PC-9 (cell line): ENCODE measurements at regions not wholly inside any gene's neighbourhood (a gene's known extent, or its start where the extent isn't known, plus 50 kb on each side); places are given as distances from the start of the nearest gene placed in this dataset.

Source experiments
- BruUV-seq: library from RNA; stranded (reverse); fragments of 400-500 nt; replicated peaks from 2 replicates; lab custom pipeline; 2021; lab: Mats Ljungman, UMichigan
- CTCF ChIA-PET: fragments of 300-600 bp; sonication (Branson Sonifier 250); formaldehyde crosslinking; loops from one replicate; lab custom pipeline; 2022; ENCODE audit warnings: antibody characterized with exemption; lab: Charles Lee
- POLR2A ChIA-PET: fragments of 300-600 bp; sonication (Branson Sonifier 250); formaldehyde crosslinking; loops from one replicate; lab custom pipeline; 2022; ENCODE audit warnings: antibody characterized with exemption; ENCODE audit not compliant: unreplicated experiment; lab: Charles Lee
- DNase-seq, 2 experiments: peaks; one replicate each; pipeline versions ENCODE4 v3.0.0 to v3.0.0-alpha.2; 2015 to 2022; ENCODE audit warnings: mixed read lengths in 1 of 2
- H2AFZ ChIP-seq: fragments of 200-600 bp; sonication (generic); 2 replicates; pipeline ENCODE4 v1.8.1; 2017; ENCODE audit warnings: antibody characterized with exemption
- H3F3A ChIP-seq: fragments of 200-600 bp; sonication (generic); 2 replicates; pipeline ENCODE4 v1.8.1; 2017; ENCODE audit warnings: antibody characterized with exemption, mild to moderate bottlenecking, low read depth; ENCODE audit not compliant: insufficient read depth
- H3K27ac ChIP-seq: fragments of 200-600 bp; sonication (generic); 2 replicates; pipeline ENCODE4 v1.6.1; 2016; ENCODE audit warnings: mixed run types
- H3K27me3 ChIP-seq: fragments of 200-600 bp; sonication (generic); 2 replicates; pipeline ENCODE4 v1.6.1; 2016; ENCODE audit warnings: low read depth, mixed run types; ENCODE audit not compliant: insufficient read depth
- H3K36me3 ChIP-seq: fragments of 200-600 bp; sonication (generic); 2 replicates; pipeline ENCODE4 v1.6.1; 2016; ENCODE audit warnings: low read depth, mixed run types
- H3K4me1 ChIP-seq: fragments of 200-600 bp; sonication (generic); replicated peaks from 2 replicates; pipeline ENCODE4 v1.6.1; 2016; ENCODE audit warnings: mixed run types; ENCODE audit not compliant: insufficient read depth
- H3K4me2 ChIP-seq: fragments of 200-600 bp; sonication (generic); 2 replicates; pipeline ENCODE4 v1.6.1; 2017; ENCODE audit warnings: mixed run types
- H3K4me3 ChIP-seq: fragments of 200-600 bp; sonication (generic); 2 replicates; pipeline ENCODE4 v1.6.1; 2016; ENCODE audit warnings: mixed run types
- H3K79me2 ChIP-seq: fragments of 200-600 bp; sonication (generic); 2 replicates; pipeline ENCODE4 v1.6.1; 2017; ENCODE audit warnings: low read depth, mixed run types
- H3K9me2 ChIP-seq: fragments of 200-600 bp; sonication (generic); 2 replicates; pipeline ENCODE4 v1.8.1; 2017; ENCODE audit warnings: mild to moderate bottlenecking; ENCODE audit not compliant: insufficient read depth
- H3K9me3 ChIP-seq: fragments of 200-600 bp; sonication (generic); 2 replicates; pipeline ENCODE4 v1.8.1; 2016; ENCODE audit warnings: low read depth; ENCODE audit not compliant: insufficient read depth
- H4K20me1 ChIP-seq: fragments of 200-600 bp; sonication (generic); 2 replicates; pipeline ENCODE4 v1.8.1; 2017; ENCODE audit not compliant: insufficient read depth
- EZH2 ChIP-seq: fragments of 200-600 bp; sonication (generic); IDR thresholded peaks from 2 replicates; pipeline ENCODE4 v1.8.0; 2017; ENCODE audit warnings: antibody characterized with exemption, low read depth
- intact Hi-C: fragments of 100-400 bp; cut with micrococcal nuclease; formaldehyde crosslinking; loops from one replicate; pipeline ENCODE4 v1.10.0; 2022; ENCODE audit not compliant: unreplicated experiment
- TF ChIP-seq, protein P1 (sequence below): fragments of 200-600 bp; sonication (generic); conservative IDR thresholded peaks from 2 replicates; pipeline ENCODE4 v1.6.1; 2017; ENCODE audit warnings: mixed run types, antibody characterized with exemption, mild to moderate bottlenecking, moderate library complexity

- Histone ChIP-seq H3K27ac (no peak overlapping the region), H3F3A (no peaks in the 10 kb centered on the region; the same call in 1 of the 2 replicates), H3K36me3 (no peaks in the 10 kb centered on the region), H2AFZ (no peak overlapping the region), H4K20me1 (no peaks in the 10 kb centered on the region), H3K9me2 (no peaks in the 10 kb centered on the region), H3K79me2 (no peaks in the 10 kb centered on the region), H3K27me3 (no peaks in the 10 kb centered on the region), H3K4me2 (no peak overlapping the region), H3K9me3 (no peaks in the 10 kb centered on the region), H3K4me3 (no peak overlapping the region), H3K4me1 (no peaks in the 10 kb centered on the region)
- POLR2A ChIA-PET = no interaction called here
- DNase-seq = peak in 1 of 2 experiments; percentile 6
- intact Hi-C loops = loop anchor here (1.0 to 5.0 kb wide), 3 partner anchors 346 to 576 kb away; no protein-coding TSS in a partner anchor
- BruUV-seq = no TSS peak
- no peak for TF ChIP-seq EZH2
- TF ChIP-seq, protein P1, sequence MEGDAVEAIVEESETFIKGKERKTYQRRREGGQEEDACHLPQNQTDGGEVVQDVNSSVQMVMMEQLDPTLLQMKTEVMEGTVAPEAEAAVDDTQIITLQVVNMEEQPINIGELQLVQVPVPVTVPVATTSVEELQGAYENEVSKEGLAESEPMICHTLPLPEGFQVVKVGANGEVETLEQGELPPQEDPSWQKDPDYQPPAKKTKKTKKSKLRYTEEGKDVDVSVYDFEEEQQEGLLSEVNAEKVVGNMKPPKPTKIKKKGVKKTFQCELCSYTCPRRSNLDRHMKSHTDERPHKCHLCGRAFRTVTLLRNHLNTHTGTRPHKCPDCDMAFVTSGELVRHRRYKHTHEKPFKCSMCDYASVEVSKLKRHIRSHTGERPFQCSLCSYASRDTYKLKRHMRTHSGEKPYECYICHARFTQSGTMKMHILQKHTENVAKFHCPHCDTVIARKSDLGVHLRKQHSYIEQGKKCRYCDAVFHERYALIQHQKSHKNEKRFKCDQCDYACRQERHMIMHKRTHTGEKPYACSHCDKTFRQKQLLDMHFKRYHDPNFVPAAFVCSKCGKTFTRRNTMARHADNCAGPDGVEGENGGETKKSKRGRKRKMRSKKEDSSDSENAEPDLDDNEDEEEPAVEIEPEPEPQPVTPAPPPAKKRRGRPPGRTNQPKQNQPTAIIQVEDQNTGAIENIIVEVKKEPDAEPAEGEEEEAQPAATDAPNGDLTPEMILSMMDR = no peak
- CTCF ChIA-PET = interaction anchor here (0.6 to 1.2 kb wide), 2 partner anchors 185 to 601 kb away, joined by 4 to 5 read pairs; no protein-coding TSS in a partner anchor
These were observed 155.5 kb upstream of the NAV2 start for GRCh38 chr11:19557185-19557584.

DNA sequence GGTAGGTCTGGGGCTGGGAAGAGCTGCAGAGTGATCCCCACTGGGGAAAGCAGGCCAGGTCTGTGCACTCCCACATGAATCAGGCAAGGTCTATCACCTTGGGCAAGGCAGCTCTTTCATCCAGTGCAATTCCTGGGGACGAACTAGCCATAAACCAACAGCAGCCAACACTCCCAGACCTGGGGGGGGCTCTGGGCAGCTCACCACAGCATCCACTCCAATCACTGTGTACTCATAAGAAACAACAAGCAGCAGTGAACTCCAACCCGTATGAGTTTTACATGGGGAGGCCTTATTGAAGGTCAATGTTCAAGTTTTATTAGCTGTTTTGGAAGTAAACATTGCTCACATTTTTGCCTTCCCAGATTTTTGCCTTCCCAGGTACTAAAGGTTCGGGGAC, 157.4 kb upstream of the NAV2 start:
- ChIA-PET CTCF (interaction anchor here (0.6 to 1.5 kb wide), 4 partner anchors 296 to 484 kb away, joined by 3 to 12 read pairs (median 5); no protein-coding TSS in a partner anchor), POLR2A (no interaction called here)
- no peaks in the 10 kb centered on the region for H3K79me2 ChIP-seq
- no peak overlapping the region for H3K4me3 ChIP-seq
- H3K4me2 ChIP-seq = no peak overlapping the region
- no peaks in the 10 kb centered on the region for H3K27me3 ChIP-seq
- no peaks in the 10 kb centered on the region for H3K9me2 ChIP-seq
- TF ChIP-seq, protein P1 = no peak
- no peak for TF ChIP-seq EZH2
- H3K9me3 ChIP-seq = no peaks in the 10 kb centered on the region
- no peaks in the 10 kb centered on the region for H4K20me1 ChIP-seq
- no peak overlapping the region for H2AFZ ChIP-seq
- no peaks in the 10 kb centered on the region for H3K36me3 ChIP-seq
- peak in 1 of 2 experiments; percentile 1 for DNase-seq
- intact Hi-C loops = loop anchor here (5.0 kb wide), 1 partner anchor 397 kb away; no protein-coding TSS in a partner anchor
- no peak overlapping the region for H3K27ac ChIP-seq
- no peaks in the 10 kb centered on the region for H3K4me1 ChIP-seq
- no TSS peak for BruUV-seq
- H3F3A ChIP-seq = no peaks in the 10 kb centered on the region; the same call in 1 of the 2 replicates

DNA sequence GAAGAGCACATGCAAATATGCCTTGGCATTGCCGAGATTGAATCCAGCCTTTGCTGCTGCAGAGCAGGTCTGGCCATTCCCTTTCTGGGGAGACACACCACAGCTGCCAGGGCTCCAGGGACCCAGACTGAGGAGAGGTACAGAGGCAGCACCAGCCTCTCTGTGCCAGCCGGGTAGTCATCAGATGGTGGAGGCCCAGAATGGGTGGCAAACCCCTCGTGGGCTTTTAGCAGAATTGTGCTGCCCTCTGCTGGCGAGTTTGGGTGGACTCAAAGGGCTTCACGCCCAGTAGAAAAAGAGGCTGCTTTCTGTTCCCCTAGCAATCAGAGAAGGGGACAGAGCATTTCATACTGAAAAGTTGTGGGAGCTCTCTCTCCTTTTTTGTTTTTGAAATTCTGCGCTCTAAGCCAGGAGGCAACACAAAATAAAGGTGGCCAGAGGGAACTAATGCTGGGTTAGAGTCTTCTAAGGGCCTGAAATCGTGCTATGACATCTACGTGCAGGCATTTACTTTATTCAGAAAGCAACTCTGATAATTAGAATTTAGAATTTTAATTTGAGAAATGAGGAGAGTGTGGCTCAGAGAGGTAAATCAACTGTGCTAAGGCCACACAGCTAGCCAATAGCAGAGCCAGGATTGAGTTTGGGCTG, 158.8 kb upstream of the NAV2 start:
- Histone ChIP-seq H3K27ac (no peak overlapping the region), H3K79me2 (no peaks in the 10 kb centered on the region), H3K27me3 (no peaks in the 10 kb centered on the region), H4K20me1 (no peaks in the 10 kb centered on the region), H3K36me3 (no peaks in the 10 kb centered on the region), H3K4me2 (no peak overlapping the region), H3F3A (no peaks in the 10 kb centered on the region; the same call in 1 of the 2 replicates), H3K9me3 (no peaks in the 10 kb centered on the region), H2AFZ (no peak overlapping the region), H3K4me1 (no peaks in the 10 kb centered on the region), H3K4me3 (no peak overlapping the region), H3K9me2 (no peaks in the 10 kb centered on the region)
- intact Hi-C loops = loop anchor here (1.0 to 5.0 kb wide), 8 partner anchors 112 to 483 kb away; partner anchors contain the start of gene E2F8
- CTCF ChIA-PET = interaction anchor here (0.9 to 1.5 kb wide), 3 partner anchors 130 to 481 kb away, joined by 3 to 6 read pairs (median 4); no protein-coding TSS in a partner anchor
- TF ChIP-seq, protein P1 = peak; percentile 99
- TF ChIP-seq EZH2 = no peak
- peak; percentile 68 to 81 for DNase-seq
- POLR2A ChIA-PET = no interaction called here
- no TSS peak for BruUV-seq
